ENCODE measurements at regions not wholly inside any gene's neighbourhood (a gene's known extent, or its start where the extent isn't known, plus 50 kb on each side); places are given as distances from the start of the nearest gene placed in this dataset.

DNA sequence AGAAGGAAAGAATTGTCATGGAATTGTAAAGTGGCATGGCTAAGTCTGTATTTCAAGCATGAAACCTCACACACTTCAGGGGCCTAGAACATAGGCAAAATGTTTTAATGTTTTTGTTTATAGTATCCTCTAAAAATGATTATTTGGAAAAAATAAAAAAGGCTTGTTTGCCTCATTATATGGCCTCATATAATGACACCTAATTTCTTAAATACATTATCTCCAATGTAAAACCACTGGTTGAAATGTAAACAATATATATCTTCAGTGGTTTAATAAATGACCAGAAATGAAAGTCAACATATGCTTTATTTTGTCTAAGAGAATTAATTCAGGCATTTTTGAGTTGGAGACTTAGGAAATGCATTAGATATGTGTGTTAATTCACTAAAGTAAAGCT is 1736.6 kb downstream of the EFNA5 start:
- no peaks in the 10 kb centered on the region for H3K36me3 ChIP-seq (ENCODE audit: insufficient read depth, low read length)
- H3K27ac Mint-ChIP-seq (ENCODE audit: unreplicated experiment) = no peak overlapping the region
- no peak overlapping the region for H3K4me3 Mint-ChIP-seq (ENCODE audit: unreplicated experiment)
- H3K9ac ChIP-seq (ENCODE audit: low read length) = no peak overlapping the region
- FAIRE-seq (no peak), DNase-seq (ENCODE audit: low read depth) (no peak)
- H3K4me2 ChIP-seq (ENCODE audit: low read length) = no peak overlapping the region
- H3K79me2 ChIP-seq (ENCODE audit: insufficient read depth, low read length) = no peaks in the 10 kb centered on the region
- no peaks in the 10 kb centered on the region for H4K20me1 ChIP-seq (ENCODE audit: insufficient read depth, low read length)
- H3K27me3 Mint-ChIP-seq (ENCODE audit: low read depth, unreplicated experiment) = no peaks in the 10 kb centered on the region
- H3K36me3 Mint-ChIP-seq (ENCODE audit: low read depth, unreplicated experiment) = no peaks in the 10 kb centered on the region
- no peak overlapping the region for H2AFZ ChIP-seq (ENCODE audit: low read depth, low read length)
- TF ChIP-seq, protein P1, sequence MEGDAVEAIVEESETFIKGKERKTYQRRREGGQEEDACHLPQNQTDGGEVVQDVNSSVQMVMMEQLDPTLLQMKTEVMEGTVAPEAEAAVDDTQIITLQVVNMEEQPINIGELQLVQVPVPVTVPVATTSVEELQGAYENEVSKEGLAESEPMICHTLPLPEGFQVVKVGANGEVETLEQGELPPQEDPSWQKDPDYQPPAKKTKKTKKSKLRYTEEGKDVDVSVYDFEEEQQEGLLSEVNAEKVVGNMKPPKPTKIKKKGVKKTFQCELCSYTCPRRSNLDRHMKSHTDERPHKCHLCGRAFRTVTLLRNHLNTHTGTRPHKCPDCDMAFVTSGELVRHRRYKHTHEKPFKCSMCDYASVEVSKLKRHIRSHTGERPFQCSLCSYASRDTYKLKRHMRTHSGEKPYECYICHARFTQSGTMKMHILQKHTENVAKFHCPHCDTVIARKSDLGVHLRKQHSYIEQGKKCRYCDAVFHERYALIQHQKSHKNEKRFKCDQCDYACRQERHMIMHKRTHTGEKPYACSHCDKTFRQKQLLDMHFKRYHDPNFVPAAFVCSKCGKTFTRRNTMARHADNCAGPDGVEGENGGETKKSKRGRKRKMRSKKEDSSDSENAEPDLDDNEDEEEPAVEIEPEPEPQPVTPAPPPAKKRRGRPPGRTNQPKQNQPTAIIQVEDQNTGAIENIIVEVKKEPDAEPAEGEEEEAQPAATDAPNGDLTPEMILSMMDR (IDR thresholded peaks at IDR 0.05; ENCODE audit: insufficient read depth, low read depth, low read length) = no peak
- TF ChIP-seq EZH2 (IDR thresholded peaks at IDR 0.05; ENCODE audit: insufficient read depth, low read length) = no peak
- H3K4me1 ChIP-seq (ENCODE audit: insufficient read depth, low read length) = no peaks in the 10 kb centered on the region
- H3K4me1 Mint-ChIP-seq (ENCODE audit: low read depth, unreplicated experiment) = peaks cover 6% of the 10 kb centered on the region
- no peak overlapping the region for H3K27ac ChIP-seq (ENCODE audit: low read depth, low read length)
- H3K27me3 ChIP-seq (ENCODE audit: insufficient read depth, low read length) = no peaks in the 10 kb centered on the region
- H3K9me3 ChIP-seq (ENCODE audit: insufficient read depth, low read depth, low read length) = no peaks in the 10 kb centered on the region
- H3K4me3 ChIP-seq (ENCODE audit: insufficient read depth, low read depth, low read length) = no peak overlapping the region
- H3K9me3 Mint-ChIP-seq (ENCODE audit: unreplicated experiment) = peaks cover 4% of the 10 kb centered on the region

DNA sequence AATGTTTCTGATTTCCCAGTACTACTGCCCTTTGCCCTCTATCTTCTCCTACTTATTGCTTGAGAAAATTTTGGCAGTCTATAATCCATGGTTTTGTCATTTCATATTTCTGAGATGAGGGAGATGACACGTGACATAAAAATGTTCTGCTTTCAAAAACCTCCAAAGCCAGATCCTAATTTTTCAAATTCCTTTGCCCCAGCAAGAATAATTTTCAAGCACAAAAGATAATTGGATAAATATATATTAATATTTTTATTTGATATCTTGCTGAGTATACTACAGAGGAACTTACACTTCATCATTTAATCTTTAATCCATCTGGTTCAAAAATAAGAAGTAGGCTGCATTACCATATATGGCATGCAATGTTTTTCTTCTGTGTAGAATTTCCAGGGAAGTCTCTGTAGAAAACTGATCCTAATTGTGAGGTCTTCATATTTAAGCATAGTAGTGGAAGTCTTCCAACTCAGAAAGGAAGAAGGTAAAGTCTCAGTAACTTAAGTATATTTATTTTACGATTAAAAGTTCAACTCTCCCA is 1738.8 kb downstream of the EFNA5 start:
- H3K4me2 ChIP-seq (ENCODE audit: low read length) = peak overlapping the region; percentile 23
- H4K20me1 ChIP-seq (ENCODE audit: insufficient read depth, low read length) = no peaks in the 10 kb centered on the region
- H3K36me3 ChIP-seq (ENCODE audit: insufficient read depth, low read length) = no peaks in the 10 kb centered on the region
- no peaks in the 10 kb centered on the region for H3K36me3 Mint-ChIP-seq (ENCODE audit: low read depth, unreplicated experiment)
- no peaks in the 10 kb centered on the region for H3K27me3 ChIP-seq (ENCODE audit: insufficient read depth, low read length)
- peaks cover 6% of the 10 kb centered on the region for H3K4me1 Mint-ChIP-seq (ENCODE audit: low read depth, unreplicated experiment)
- H3K4me3 Mint-ChIP-seq (ENCODE audit: unreplicated experiment) = no peak overlapping the region
- FAIRE-seq (no peak), DNase-seq (ENCODE audit: low read depth) (peak; percentile 37)
- H3K79me2 ChIP-seq (ENCODE audit: insufficient read depth, low read length) = no peaks in the 10 kb centered on the region
- no peak overlapping the region for H2AFZ ChIP-seq (ENCODE audit: low read depth, low read length)
- peak overlapping the region; percentile 19 for H3K27ac Mint-ChIP-seq (ENCODE audit: unreplicated experiment)
- H3K27ac ChIP-seq (ENCODE audit: low read depth, low read length) = peak overlapping the region; percentile 44
- H3K9ac ChIP-seq (ENCODE audit: low read length) = no peak overlapping the region
- H3K9me3 ChIP-seq (ENCODE audit: insufficient read depth, low read depth, low read length) = no peaks in the 10 kb centered on the region
- H3K9me3 Mint-ChIP-seq (ENCODE audit: unreplicated experiment) = no peaks in the 10 kb centered on the region
- H3K4me3 ChIP-seq (ENCODE audit: insufficient read depth, low read depth, low read length) = no peak overlapping the region
- H3K27me3 Mint-ChIP-seq (ENCODE audit: low read depth, unreplicated experiment) = no peaks in the 10 kb centered on the region
- H3K4me1 ChIP-seq (ENCODE audit: insufficient read depth, low read length) = no peaks in the 10 kb centered on the region
- TF ChIP-seq, protein P1 (IDR thresholded peaks at IDR 0.05; ENCODE audit: insufficient read depth, low read depth, low read length) = no peak
- TF ChIP-seq EZH2 (IDR thresholded peaks at IDR 0.05; ENCODE audit: insufficient read depth, low read length) = no peak

DNA sequence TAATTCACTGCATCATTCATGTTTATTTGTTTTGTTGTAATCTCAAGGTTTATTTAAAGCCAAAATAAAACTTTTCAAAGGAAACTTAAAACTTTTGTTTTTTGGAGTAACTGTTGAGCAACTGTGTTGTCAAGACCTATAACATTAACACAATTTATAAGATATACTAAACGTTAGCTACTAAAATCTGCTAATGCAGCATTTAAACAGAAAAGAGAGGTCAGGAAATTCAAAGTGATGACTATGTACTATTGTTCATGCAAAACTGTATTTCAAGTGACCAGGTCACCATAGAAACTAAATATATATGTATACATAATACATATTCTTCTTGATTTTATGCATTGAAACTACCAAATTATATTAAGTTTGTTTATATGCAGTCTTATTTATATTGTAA is 1740.9 kb downstream of the EFNA5 start:
- Histone ChIP-seq H3K27ac (ENCODE audit: low read depth, low read length) (no peak overlapping the region), H3K9ac (ENCODE audit: low read length) (no peak overlapping the region), H3K9me3 (ENCODE audit: insufficient read depth, low read depth, low read length) (no peaks in the 10 kb centered on the region), H2AFZ (ENCODE audit: low read depth, low read length) (no peak overlapping the region), H3K4me3 (ENCODE audit: insufficient read depth, low read depth, low read length) (no peak overlapping the region), H3K36me3 (ENCODE audit: insufficient read depth, low read length) (no peaks in the 10 kb centered on the region), H3K4me2 (ENCODE audit: low read length) (no peak overlapping the region), H3K4me1 (ENCODE audit: insufficient read depth, low read length) (no peaks in the 10 kb centered on the region), H3K27me3 (ENCODE audit: insufficient read depth, low read length) (no peaks in the 10 kb centered on the region), H4K20me1 (ENCODE audit: insufficient read depth, low read length) (no peaks in the 10 kb centered on the region), H3K79me2 (ENCODE audit: insufficient read depth, low read length) (no peaks in the 10 kb centered on the region)
- Mint-ChIP-seq H3K9me3 (ENCODE audit: unreplicated experiment) (no peaks in the 10 kb centered on the region), H3K4me1 (ENCODE audit: low read depth, unreplicated experiment) (peaks cover 7% of the 10 kb centered on the region), H3K27ac (ENCODE audit: unreplicated experiment) (no peak overlapping the region), H3K4me3 (ENCODE audit: unreplicated experiment) (no peak overlapping the region), H3K36me3 (ENCODE audit: low read depth, unreplicated experiment) (no peaks in the 10 kb centered on the region), H3K27me3 (ENCODE audit: low read depth, unreplicated experiment) (no peaks in the 10 kb centered on the region)
- DNase-seq (ENCODE audit: low read depth) (no peak), FAIRE-seq (no peak)
- TF ChIP-seq, protein P1 (IDR thresholded peaks at IDR 0.05; ENCODE audit: insufficient read depth, low read depth, low read length) = no peak
- no peak for TF ChIP-seq EZH2 (IDR thresholded peaks at IDR 0.05; ENCODE audit: insufficient read depth, low read length)

Data from astrocyte (in vitro differentiated cells and primary cell).